Breast epithelium (tissue), 3 donors: ENCODE measurements at regions not wholly inside any gene's neighbourhood (a gene's known extent, or its start where the extent isn't known, plus 50 kb on each side); places are given as distances from the start of the nearest gene placed in this dataset.

Source experiments
- CTCF ChIP-seq, 3 donors: fragments of 450-650 bp; IDR thresholded peaks; one replicate each; pipeline ENCODE4 v1.5.1; 2016 to 2017; ENCODE audit warnings: antibody characterized with exemption in 3 of 3, mild to moderate bottlenecking in 3 of 3, moderate library complexity in 3 of 3
- POLR2A ChIP-seq: fragments of 450-650 bp; IDR thresholded peaks from one replicate; pipeline ENCODE4 v1.6.1; 2016; ENCODE audit warnings: antibody characterized with exemption, mild to moderate bottlenecking, moderate library complexity
- POLR2AphosphoS5 ChIP-seq, 3 donors: sonication (generic); formaldehyde crosslinking; IDR thresholded peaks; one replicate each; pipeline ENCODE4 v1.6.1; 2017; ENCODE audit warnings: antibody characterized with exemption in 3 of 3

DNA sequence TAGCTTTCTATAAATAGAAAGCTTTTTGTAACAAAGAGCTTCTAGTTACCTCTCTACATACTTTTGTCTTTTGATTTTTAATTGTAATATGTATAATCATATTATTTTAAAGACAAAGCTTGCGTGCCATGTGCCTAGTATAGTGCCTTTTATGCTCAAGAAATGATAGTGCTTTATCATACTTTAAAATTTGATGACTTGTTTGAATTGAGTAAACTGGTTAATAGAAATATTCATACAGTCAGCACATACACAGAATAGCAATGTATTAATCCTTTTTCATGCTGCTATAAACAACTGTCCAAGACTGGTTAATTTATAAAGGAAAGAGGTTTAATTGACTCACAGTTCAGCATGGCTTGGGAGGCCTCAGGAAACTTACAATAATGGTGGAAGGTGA lies 313.0 kb downstream of the FRK start:
- no peak for TF ChIP-seq CTCF (IDR thresholded peaks at IDR 0.05)
- no peak for TF ChIP-seq POLR2A
- TF ChIP-seq POLR2AphosphoS5 (IDR thresholded peaks at IDR 0.05), result no peak
